ENCODE measurements at regions not wholly inside any gene's neighbourhood (a gene's known extent, or its start where the extent isn't known, plus 50 kb on each side); places are given as distances from the start of the nearest gene placed in this dataset.

GRCh38 chr2:133977405-133977804, 276.5 kb upstream of the MGAT5 start (continued):
- TF ChIP-seq ZBTB33 (IDR thresholded peaks at IDR 0.05; ENCODE audit: extremely low read depth, insufficient replicate concordance, low read length) = no peak
- no peak for TF ChIP-seq FOSL1 (IDR thresholded peaks at IDR 0.05; ENCODE audit: low read depth)
- TF ChIP-seq JUND (IDR thresholded peaks at IDR 0.05) = no peak
- TF ChIP-seq ELF1 (IDR thresholded peaks at IDR 0.05; ENCODE audit: borderline replicate concordance, low read depth) = no peak
- no peak for TF ChIP-seq ZFX (IDR thresholded peaks at IDR 0.05)

- no peak overlapping the region for H2AFZ ChIP-seq (ENCODE audit: low read depth, low read length, poor library complexity, severe bottlenecking)
- RAD21 ChIA-PET (ENCODE audit: low non-redundant PET in 1 of 2, low total read pairs in 2 of 2, uncharacterized antibody in 2 of 2, unreplicated experiment in 2 of 2) = no interaction called here
- H4K20me1 ChIP-seq (ENCODE audit: insufficient read depth) = no peaks in the 10 kb centered on the region
- no peaks in the 10 kb centered on the region for H3K9me2 ChIP-seq (ENCODE audit: insufficient read depth)
- peaks cover 2 to 5% of the 10 kb centered on the region in 2 experiments; a peak in 2 of 4 replicates for H3K4me1 ChIP-seq (ENCODE audit: control insufficient read depth in 1 of 2, insufficient read depth in 2 of 2, low read length in 2 of 2)
- no peak for ATAC-seq
- CTCF ChIA-PET = no interaction called here
- TF ChIP-seq RAD21 (IDR thresholded peaks at IDR 0.05; ENCODE audit: low read depth) = no peak
- TF ChIP-seq SRF (IDR thresholded peaks at IDR 0.05; ENCODE audit: low read depth) = no peak
- TF ChIP-seq ELF1 (IDR thresholded peaks at IDR 0.05; ENCODE audit: borderline replicate concordance, low read depth) = no peak
- TF ChIP-seq EZH2phosphoT487 (IDR thresholded peaks at IDR 0.05; ENCODE audit: borderline replicate concordance) = no peak
- TF ChIP-seq CEBPB (IDR thresholded peaks at IDR 0.05; ENCODE audit: low read depth) = no peak
- no peak for TF ChIP-seq ZNF274 (IDR thresholded peaks at IDR 0.05; ENCODE audit: low read depth, low read length)
- no peak for TF ChIP-seq FOSL1 (IDR thresholded peaks at IDR 0.05; ENCODE audit: low read depth)
- TF ChIP-seq, protein P1, sequence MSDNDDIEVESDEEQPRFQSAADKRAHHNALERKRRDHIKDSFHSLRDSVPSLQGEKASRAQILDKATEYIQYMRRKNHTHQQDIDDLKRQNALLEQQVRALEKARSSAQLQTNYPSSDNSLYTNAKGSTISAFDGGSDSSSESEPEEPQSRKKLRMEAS (IDR thresholded peaks at IDR 0.05) = no peak
- no peak for TF ChIP-seq EZH2 (IDR thresholded peaks at IDR 0.05)
- no peak for TF ChIP-seq ZFX (IDR thresholded peaks at IDR 0.05)
- TF ChIP-seq YY1 (IDR thresholded peaks at IDR 0.05; ENCODE audit: extremely low read depth, insufficient replicate concordance, low read depth, low read length) = no peak
- no peak for TF ChIP-seq CBX3 (IDR thresholded peaks at IDR 0.05; ENCODE audit: low read depth)
- TF ChIP-seq CTCF (IDR thresholded peaks at IDR 0.05 in 2 of 3, conservative IDR thresholded peaks at IDR 0.05 in 1 of 3; ENCODE audit: borderline replicate concordance in 1 of 3, insufficient read depth in 1 of 3, low read depth in 2 of 3, low read length in 2 of 3) = no peak
- no peak for TF ChIP-seq REST (IDR thresholded peaks at IDR 0.05; ENCODE audit: low read depth)
- TF ChIP-seq SIN3A (IDR thresholded peaks at IDR 0.05; ENCODE audit: low read depth) = no peak
- no peak for TF ChIP-seq ATF3 (IDR thresholded peaks at IDR 0.05)
- TF ChIP-seq SP1 (IDR thresholded peaks at IDR 0.05; ENCODE audit: low read depth) = no peak
- no peak for TF ChIP-seq EGR1 (IDR thresholded peaks at IDR 0.05; ENCODE audit: low read depth)
- no peaks in the 10 kb centered on the region; a peak in 1 of 4 replicates for H3K9me3 ChIP-seq (ENCODE audit: control insufficient read depth in 1 of 2, insufficient read depth in 1 of 2, low read depth in 1 of 2, low read length in 2 of 2)
- H3K9ac ChIP-seq (ENCODE audit: low read length) = no peak overlapping the region
- H3K27ac ChIP-seq (ENCODE audit: low read depth, low read length) = no peak overlapping the region
- no peak overlapping the region for H3K4me2 ChIP-seq (ENCODE audit: low read length)
- DNase-seq (ENCODE audit: low read depth, low spot score) = no peak
- H3K4me3 ChIP-seq (replicated peaks in 1 of 2; ENCODE audit: low read depth in 1 of 2, low read length in 2 of 2) = no peak overlapping the region
- H3K27me3 ChIP-seq (ENCODE audit: insufficient read depth, low read length) = no peaks in the 10 kb centered on the region
- no peaks in the 10 kb centered on the region for H3K79me2 ChIP-seq (ENCODE audit: insufficient read depth, low read length)
- BruUV-seq (replicated peaks) = no TSS peak
- POLR2A ChIA-PET = no interaction called here
- intact Hi-C loops (cut with micrococcal nuclease) = no loop called here
- no peaks in the 10 kb centered on the region for H3K36me3 ChIP-seq (ENCODE audit: control insufficient read depth in 1 of 2, insufficient read depth in 2 of 2, low read length in 2 of 2)
These were observed 271.6 kb upstream of the MGAT5 start for GRCh38 chr2:133982256-133982655.
